Thoracic aorta (tissue), 2 donors: ENCODE measurements at regions not wholly inside any gene's neighbourhood (a gene's known extent, or its start where the extent isn't known, plus 50 kb on each side); places are given as distances from the start of the nearest gene placed in this dataset.

Experiments used
- ATAC-seq: fragments of 150-250 bp; one replicate; pipeline ENCODE4 v1.8.0; 2017; ENCODE audit warnings: low read depth; ENCODE audit not compliant: insufficient number of reproducible peaks, low FRiP score
- DNase-seq: peaks from one replicate; pipeline ENCODE4 v3.0.0-alpha.2; 2020; ENCODE audit warnings: low spot score
- H3K27ac ChIP-seq, 2 donors: fragments of 200-600 bp; sonication (generic); 1 replicate in 1 of 2; 2 replicates in 1 of 2; pipeline ENCODE4 v1.5.1; 2016; ENCODE audit warnings: mild to moderate bottlenecking in 2 of 2, moderate library complexity in 2 of 2
- H3K27me3 ChIP-seq: fragments of 200-600 bp; sonication (generic); replicated peaks from 2 replicates; pipeline ENCODE4 v1.6.0; 2016; ENCODE audit warnings: mild to moderate bottlenecking; ENCODE audit not compliant: insufficient read depth
- H3K36me3 ChIP-seq: fragments of 200-600 bp; sonication (generic); one replicate; pipeline ENCODE4 v1.5.1; 2016
- H3K4me1 ChIP-seq, 2 donors: fragments of 200-600 bp; sonication (generic); 1 replicate in 1 of 2; 2 replicates in 1 of 2; pipeline versions ENCODE4 v1.5.1 to v1.6.0; 2016; ENCODE audit warnings: low read depth in 2 of 2, mild to moderate bottlenecking in 1 of 2; ENCODE audit not compliant: control insufficient read depth in 1 of 2
- H3K4me3 ChIP-seq: fragments of 200-600 bp; sonication (generic); 2 replicates; pipeline ENCODE4 v1.5.1; 2016; ENCODE audit warnings: mild to moderate bottlenecking
- H3K9me3 ChIP-seq: fragments of 200-600 bp; sonication (generic); 2 replicates; pipeline ENCODE4 v1.5.1; 2016
- TF ChIP-seq, protein P1 (sequence below): fragments of 200-600 bp; sonication (generic); IDR thresholded peaks from one replicate; pipeline ENCODE4 v1.5.1; 2019; ENCODE audit warnings: antibody characterized with exemption

DNA sequence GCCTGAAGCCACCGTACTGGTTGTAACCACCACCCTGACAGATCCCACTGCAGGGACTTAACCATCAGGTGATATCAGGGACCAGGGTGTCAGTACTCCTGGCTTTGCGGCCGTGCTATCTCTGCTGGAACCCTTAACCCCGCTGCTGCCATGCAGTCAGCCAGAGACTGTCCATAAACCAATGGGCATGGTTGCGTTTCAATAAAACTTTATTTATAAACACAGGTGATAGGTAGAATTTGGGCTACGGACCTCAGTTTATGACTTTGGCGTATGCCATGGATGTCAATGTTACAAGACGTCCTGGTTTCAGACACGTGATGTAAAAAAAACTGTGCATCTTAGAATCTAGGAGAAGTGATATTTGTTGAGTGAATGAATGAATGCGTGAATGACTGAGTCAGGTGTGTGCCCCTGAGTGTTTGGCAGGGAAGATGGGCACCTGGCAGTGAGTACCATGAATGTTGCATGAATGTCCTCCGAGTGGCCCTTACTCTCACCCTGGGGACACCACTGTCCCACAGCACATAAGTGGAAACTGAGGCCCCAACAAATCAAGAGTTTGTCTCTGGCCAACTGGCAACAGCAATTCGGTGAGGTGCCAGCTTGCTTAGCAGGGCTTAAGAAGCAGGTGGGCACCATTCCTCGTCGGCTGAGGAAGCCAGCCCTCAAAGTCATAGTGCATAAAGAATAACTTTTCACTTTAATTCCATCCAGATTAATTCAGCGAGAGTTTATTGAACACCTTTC lies 64.0 kb upstream of the APCDD1L start:
- DNase-seq: no peak
- ATAC-seq: no peak

DNA sequence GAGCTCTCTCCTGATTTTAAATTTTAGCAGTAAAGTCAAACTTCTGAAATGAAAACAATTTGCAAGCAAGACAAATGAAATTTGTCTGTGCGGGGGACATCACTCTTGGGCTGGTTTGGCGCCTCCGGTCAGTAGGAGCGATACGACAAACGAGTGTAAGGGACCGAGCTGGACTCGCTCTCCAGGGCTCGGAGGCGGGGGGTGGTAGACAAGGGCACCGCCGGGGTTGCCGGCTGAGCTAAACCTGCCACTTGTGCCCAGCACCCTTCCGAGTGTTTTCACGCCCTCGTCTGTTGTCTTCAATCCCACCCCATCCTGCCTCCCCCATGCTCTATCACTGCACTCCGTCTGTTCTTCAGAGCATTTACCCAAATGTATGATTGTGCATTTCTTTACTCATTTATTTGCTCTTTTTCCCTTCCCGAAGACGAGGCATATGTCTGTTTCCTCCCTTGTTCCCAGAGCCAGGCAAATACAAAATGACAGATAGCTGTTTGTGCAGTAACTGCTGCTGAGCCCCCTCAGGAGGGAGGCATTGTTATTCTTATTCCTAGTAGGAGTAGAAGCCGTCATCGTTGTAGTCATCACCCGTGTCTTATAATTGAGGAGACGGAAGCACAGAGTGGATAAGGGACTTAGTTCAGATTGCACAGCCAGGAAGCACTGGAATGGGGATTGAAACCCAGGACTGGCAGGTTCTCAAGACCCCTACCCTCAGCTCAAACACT lies 62.8 kb upstream of the APCDD1L start:
- H3K36me3 ChIP-seq: no peaks in the 10 kb centered on the region
- no peaks in the 10 kb centered on the region for H3K27me3 ChIP-seq
- H3K27ac ChIP-seq: no peak overlapping the region
- DNase-seq (no peak), ATAC-seq (no peak)
- TF ChIP-seq, protein P1, sequence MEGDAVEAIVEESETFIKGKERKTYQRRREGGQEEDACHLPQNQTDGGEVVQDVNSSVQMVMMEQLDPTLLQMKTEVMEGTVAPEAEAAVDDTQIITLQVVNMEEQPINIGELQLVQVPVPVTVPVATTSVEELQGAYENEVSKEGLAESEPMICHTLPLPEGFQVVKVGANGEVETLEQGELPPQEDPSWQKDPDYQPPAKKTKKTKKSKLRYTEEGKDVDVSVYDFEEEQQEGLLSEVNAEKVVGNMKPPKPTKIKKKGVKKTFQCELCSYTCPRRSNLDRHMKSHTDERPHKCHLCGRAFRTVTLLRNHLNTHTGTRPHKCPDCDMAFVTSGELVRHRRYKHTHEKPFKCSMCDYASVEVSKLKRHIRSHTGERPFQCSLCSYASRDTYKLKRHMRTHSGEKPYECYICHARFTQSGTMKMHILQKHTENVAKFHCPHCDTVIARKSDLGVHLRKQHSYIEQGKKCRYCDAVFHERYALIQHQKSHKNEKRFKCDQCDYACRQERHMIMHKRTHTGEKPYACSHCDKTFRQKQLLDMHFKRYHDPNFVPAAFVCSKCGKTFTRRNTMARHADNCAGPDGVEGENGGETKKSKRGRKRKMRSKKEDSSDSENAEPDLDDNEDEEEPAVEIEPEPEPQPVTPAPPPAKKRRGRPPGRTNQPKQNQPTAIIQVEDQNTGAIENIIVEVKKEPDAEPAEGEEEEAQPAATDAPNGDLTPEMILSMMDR: no peak
- H3K9me3 ChIP-seq: no peaks in the 10 kb centered on the region
- H3K4me1 ChIP-seq: no peaks in the 10 kb centered on the region
- no peak overlapping the region for H3K4me3 ChIP-seq

More for the DNA sequence above, 64.0 kb upstream of the APCDD1L start:
- no peak overlapping the region for H3K4me3 ChIP-seq
- no peak overlapping the region for H3K27ac ChIP-seq
- H3K9me3 ChIP-seq: no peaks in the 10 kb centered on the region
- no peaks in the 10 kb centered on the region for H3K36me3 ChIP-seq
- H3K4me1 ChIP-seq: no peaks in the 10 kb centered on the region
- no peaks in the 10 kb centered on the region for H3K27me3 ChIP-seq
- TF ChIP-seq, protein P1: no peak

GRCh38 chr20:58577139-58577806 lies 62.1 kb upstream of the APCDD1L start:
- TF ChIP-seq, protein P1: no peak
- ATAC-seq: no peak

DNA sequence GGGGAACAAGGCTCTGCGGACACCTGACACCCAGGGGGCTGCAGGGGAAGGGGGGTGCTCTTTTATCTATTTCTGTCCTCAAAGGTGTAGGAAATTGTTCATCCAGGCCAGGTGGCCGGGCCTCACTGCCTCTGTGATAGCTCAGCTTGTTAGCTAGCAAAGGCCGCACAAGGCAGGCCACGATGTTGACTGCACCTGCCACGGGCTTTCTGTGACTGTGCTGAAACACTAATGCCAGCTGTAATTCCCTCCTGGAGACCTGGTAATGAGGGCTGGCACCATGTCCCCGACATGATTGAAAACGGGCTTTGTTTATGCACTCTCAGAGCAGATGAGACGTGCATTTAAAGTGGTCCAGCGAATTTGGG lies 61.4 kb upstream of the APCDD1L start:
- ATAC-seq (no peak), DNase-seq (no peak)
- Histone ChIP-seq H3K4me3 (no peak overlapping the region), H3K4me1 (peaks cover 0 to 12% of the 10 kb centered on the region in 2 donors), H3K9me3 (no peaks in the 10 kb centered on the region), H3K27ac (no peak overlapping the region), H3K36me3 (no peaks in the 10 kb centered on the region), H3K27me3 (no peaks in the 10 kb centered on the region)
- TF ChIP-seq, protein P1: no peak

More at GRCh38 chr20:58577139-58577806, 62.1 kb upstream of the APCDD1L start:
- H3K4me3 ChIP-seq: no peak overlapping the region
- no peaks in the 10 kb centered on the region for H3K27me3 ChIP-seq
- peaks cover 0 to 5% of the 10 kb centered on the region in 2 donors for H3K4me1 ChIP-seq
- H3K9me3 ChIP-seq: no peaks in the 10 kb centered on the region
- H3K36me3 ChIP-seq: no peaks in the 10 kb centered on the region
- DNase-seq: no peak
- H3K27ac ChIP-seq: no peak overlapping the region
